Smooth muscle cell (in vitro differentiated cells): ENCODE measurements at regions not wholly inside any gene's neighbourhood (a gene's known extent, or its start where the extent isn't known, plus 50 kb on each side); places are given as distances from the start of the nearest gene placed in this dataset.
A peak's percentile ranks its signal among the peaks of the same experiment; 100 is the strongest.

Experiments
- DNase-seq: peaks from one replicate; lab custom pipeline; 2025; ENCODE audit not compliant: unreplicated experiment; lab: John Stamatoyannopoulos, UW
- H2AFZ ChIP-seq: fragments of 200-600 bp; sonication (generic); 2 replicates; pipeline ENCODE4 v1.6.0; 2016; ENCODE audit warnings: antibody characterized with exemption, low read depth, mild to moderate bottlenecking
- H3F3A ChIP-seq: fragments of 200-600 bp; sonication (generic); 2 replicates; pipeline ENCODE4 v1.6.0; 2017; ENCODE audit warnings: antibody characterized with exemption, low read depth
- H3K27ac ChIP-seq: fragments of 200-600 bp; sonication (generic); 2 replicates; pipeline ENCODE4 v1.5.1; 2016; ENCODE audit warnings: low read depth, mild to moderate bottlenecking
- H3K27me3 ChIP-seq: fragments of 200-600 bp; sonication (generic); 2 replicates; pipeline ENCODE4 v1.6.1; 2016; ENCODE audit warnings: low read depth, mild to moderate bottlenecking
- H3K36me3 ChIP-seq: fragments of 200-600 bp; sonication (generic); 2 replicates; pipeline ENCODE4 v1.5.1; 2016; ENCODE audit warnings: low read depth
- H3K4me1 ChIP-seq: fragments of 200-600 bp; sonication (generic); 2 replicates; pipeline ENCODE4 v1.5.1; 2016; ENCODE audit warnings: low read depth
- H3K4me2 ChIP-seq: fragments of 200-600 bp; sonication (generic); 2 replicates; pipeline ENCODE4 v1.6.0; 2016; ENCODE audit warnings: mild to moderate bottlenecking
- H3K4me3 ChIP-seq: fragments of 200-600 bp; sonication (generic); 2 replicates; pipeline ENCODE4 v1.5.1; 2016; ENCODE audit warnings: mild to moderate bottlenecking
- H3K79me2 ChIP-seq: fragments of 200-600 bp; sonication (generic); 2 replicates; pipeline ENCODE4 v1.6.0; 2016; ENCODE audit warnings: low read depth, mild to moderate bottlenecking
- H3K9ac ChIP-seq: fragments of 200-600 bp; sonication (generic); 2 replicates; pipeline ENCODE4 v1.6.0; 2016; ENCODE audit warnings: low read depth
- H3K9me3 ChIP-seq: fragments of 200-600 bp; sonication (generic); replicated peaks from 2 replicates; pipeline ENCODE4 v1.5.1; 2016; ENCODE audit warnings: low read depth
- H4K20me1 ChIP-seq: fragments of 200-600 bp; sonication (generic); 2 replicates; pipeline ENCODE4 v1.6.0; 2016; ENCODE audit warnings: low read depth
- CTCF ChIP-seq: fragments of 200-600 bp; sonication (generic); IDR thresholded peaks from 2 replicates; pipeline ENCODE4 v1.5.1; 2017; ENCODE audit warnings: borderline replicate concordance, mild to moderate bottlenecking, antibody characterized with exemption; ENCODE audit not compliant: insufficient read depth, poor library complexity, severe bottlenecking
- WGBS: methylation state at CpG from one replicate; pipeline ENCODE4 v1.1.7; 2016; ENCODE audit warnings: low lambda C conversion rate; 5-methylcytosine and 5-hydroxymethylcytosine counted together

- no peak overlapping the region for H3K4me3 ChIP-seq
- no peak for TF ChIP-seq CTCF
- no peak overlapping the region for H3K4me2 ChIP-seq
- no peaks in the 10 kb centered on the region for H4K20me1 ChIP-seq
- no peak overlapping the region for H2AFZ ChIP-seq
- H3K27me3 ChIP-seq = no peaks in the 10 kb centered on the region
- no peaks in the 10 kb centered on the region for H3K9me3 ChIP-seq
- H3K36me3 ChIP-seq = no peaks in the 10 kb centered on the region
- H3K4me1 ChIP-seq = peaks cover 5% of the 10 kb centered on the region
- no peak overlapping the region for H3K9ac ChIP-seq
- no peaks in the 10 kb centered on the region for H3K79me2 ChIP-seq
- WGBS = 95% methylated on average over 7 of the region's 7 CpGs
- no peak for DNase-seq
- H3F3A ChIP-seq = no peaks in the 10 kb centered on the region
- no peak overlapping the region for H3K27ac ChIP-seq
Measured at GRCh38 chr11:19633276-19633675, 79.4 kb upstream of the NAV2 start.

GRCh38 chr11:19632499-19632834 lies 80.2 kb upstream of the NAV2 start:
- Histone ChIP-seq H3K4me1 (peaks cover 5% of the 10 kb centered on the region), H3F3A (no peaks in the 10 kb centered on the region), H3K9me3 (no peaks in the 10 kb centered on the region), H2AFZ (no peak overlapping the region), H4K20me1 (no peaks in the 10 kb centered on the region), H3K4me2 (peak overlapping the region; percentile 62), H3K4me3 (no peak overlapping the region), H3K27me3 (no peaks in the 10 kb centered on the region), H3K9ac (no peak overlapping the region), H3K36me3 (no peaks in the 10 kb centered on the region), H3K79me2 (no peaks in the 10 kb centered on the region), H3K27ac (no peak overlapping the region)
- no peak for TF ChIP-seq CTCF
- WGBS = 35% methylated on average over 3 of the region's 3 CpGs
- DNase-seq = no peak

GRCh38 chr11:19631712-19632498 lies 80.7 kb upstream of the NAV2 start:
- no peak overlapping the region for H2AFZ ChIP-seq
- no peaks in the 10 kb centered on the region for H3K27me3 ChIP-seq
- H3K9ac ChIP-seq = no peak overlapping the region
- no peak overlapping the region for H3K27ac ChIP-seq
- no peaks in the 10 kb centered on the region for H3K36me3 ChIP-seq
- 73% methylated on average over 9 of the region's 9 CpGs for WGBS
- TF ChIP-seq CTCF = no peak
- no peaks in the 10 kb centered on the region for H3K9me3 ChIP-seq
- peaks cover 5% of the 10 kb centered on the region for H3K4me1 ChIP-seq
- DNase-seq = no peak
- no peaks in the 10 kb centered on the region for H4K20me1 ChIP-seq
- H3K4me2 ChIP-seq = peak overlapping the region; percentile 62
- no peak overlapping the region for H3K4me3 ChIP-seq
- no peaks in the 10 kb centered on the region for H3F3A ChIP-seq
- H3K79me2 ChIP-seq = no peaks in the 10 kb centered on the region

- H3K79me2 ChIP-seq = no peaks in the 10 kb centered on the region
- WGBS = 83% methylated on average over 5 of the region's 5 CpGs
- no peak for DNase-seq
Measured at GRCh38 chr11:19628018-19628417, 84.6 kb upstream of the NAV2 start.

More at GRCh38 chr11:19628018-19628417, 84.6 kb upstream of the NAV2 start:
- Histone ChIP-seq H3K4me2 (no peak overlapping the region), H3K4me1 (peaks cover 5% of the 10 kb centered on the region), H3F3A (no peaks in the 10 kb centered on the region), H3K27ac (no peak overlapping the region), H4K20me1 (no peaks in the 10 kb centered on the region), H3K27me3 (no peaks in the 10 kb centered on the region), H2AFZ (no peak overlapping the region), H3K9me3 (no peaks in the 10 kb centered on the region), H3K36me3 (no peaks in the 10 kb centered on the region), H3K9ac (no peak overlapping the region), H3K4me3 (no peak overlapping the region)
- TF ChIP-seq CTCF = no peak
